Caki2 (cell line): ENCODE measurements at regions not wholly inside any gene's neighbourhood (a gene's known extent, or its start where the extent isn't known, plus 50 kb on each side); places are given as distances from the start of the nearest gene placed in this dataset.
"Not testable (repeated sequence)": the region's sequence is repeated elsewhere in the genome, so short reads cannot be mapped to it uniquely, and the experiment has no call there.

ENCODE experiments used
- DNase-seq: peaks from one replicate; pipeline ENCODE4 v3.0.0-alpha.2; 2015; ENCODE audit warnings: low read depth
- in situ Hi-C: cut with HindIII; loops from 2 replicates; pipeline ENCODE4 v1.10.0; 2016; ENCODE audit warnings: low sequenced_read_pairs, low pct_unique_long_range_greater_than_20kb, mixed read lengths

GRCh38 chr1:4203501-4203900, 303.4 kb upstream of the C1orf174 start:
- no peak for DNase-seq
- in situ Hi-C loops, result no loop called here

- in situ Hi-C loops, result no loop called here
- no peak for DNase-seq
These were observed 307.1 kb upstream of the C1orf174 start for GRCh38 chr1:4207183-4207582.

GRCh38 chr1:4207842-4208692, 308.0 kb upstream of the C1orf174 start:
- in situ Hi-C loops, result no loop called here
- DNase-seq, result no peak

- DNase-seq, result no peak
- in situ Hi-C loops, result no loop called here
These were observed 310.0 kb upstream of the C1orf174 start for GRCh38 chr1:4210043-4210442.

- DNase-seq, result no peak
- in situ Hi-C loops, result no loop called here
These were observed 312.7 kb upstream of the C1orf174 start for GRCh38 chr1:4212796-4213195.

- no peak for DNase-seq
These were observed 313.4 kb upstream of the C1orf174 start for GRCh38 chr1:4213366-4213973.

GRCh38 chr1:4214826-4215225, 314.8 kb upstream of the C1orf174 start:
- DNase-seq, result no peak
- in situ Hi-C loops, result no loop called here

More at GRCh38 chr1:4213366-4213973, 313.4 kb upstream of the C1orf174 start:
- in situ Hi-C loops, result no loop called here

GRCh38 chr1:4215391-4215790, 315.3 kb upstream of the C1orf174 start:
- in situ Hi-C loops, result no loop called here
- no peak for DNase-seq

- no peak for DNase-seq
- in situ Hi-C loops, result no loop called here
These were observed 316.2 kb upstream of the C1orf174 start for GRCh38 chr1:4216231-4216630.

GRCh38 chr1:4218619-4219018, 318.5 kb upstream of the C1orf174 start:
- in situ Hi-C loops, result no loop called here
- DNase-seq, result no peak

- no peak for DNase-seq
- in situ Hi-C loops, result no loop called here
These were observed 319.0 kb upstream of the C1orf174 start for GRCh38 chr1:4219111-4219510.

- in situ Hi-C loops, result no loop called here
- no peak for DNase-seq
These were observed 319.8 kb upstream of the C1orf174 start for GRCh38 chr1:4219826-4220225.

- no peak for DNase-seq
- in situ Hi-C loops, result no loop called here
These were observed 320.3 kb upstream of the C1orf174 start for GRCh38 chr1:4220362-4220761.

- in situ Hi-C loops, result no loop called here
- no peak for DNase-seq
These were observed 321.0 kb upstream of the C1orf174 start for GRCh38 chr1:4221107-4221506.

GRCh38 chr1:4224684-4225467, 324.8 kb upstream of the C1orf174 start:
- in situ Hi-C loops, result no loop called here
- DNase-seq, result no peak

GRCh38 chr1:4227986-4228385, 327.9 kb upstream of the C1orf174 start:
- DNase-seq, result no peak
- in situ Hi-C loops, result no loop called here

GRCh38 chr1:4253935-4254334, 353.9 kb upstream of the C1orf174 start:
- in situ Hi-C loops, result no loop called here
- DNase-seq, result no peak

GRCh38 chr1:4256351-4256750, 356.3 kb upstream of the C1orf174 start:
- in situ Hi-C loops, result no loop called here
- DNase-seq, result no peak

GRCh38 chr1:4258146-4258777, 358.2 kb upstream of the C1orf174 start:
- in situ Hi-C loops, DNase-seq: not testable (repeated sequence)
